ENCODE measurements at regions not wholly inside any gene's neighbourhood (a gene's known extent, or its start where the extent isn't known, plus 50 kb on each side); places are given as distances from the start of the nearest gene placed in this dataset.

- TF ChIP-seq, protein P1, sequence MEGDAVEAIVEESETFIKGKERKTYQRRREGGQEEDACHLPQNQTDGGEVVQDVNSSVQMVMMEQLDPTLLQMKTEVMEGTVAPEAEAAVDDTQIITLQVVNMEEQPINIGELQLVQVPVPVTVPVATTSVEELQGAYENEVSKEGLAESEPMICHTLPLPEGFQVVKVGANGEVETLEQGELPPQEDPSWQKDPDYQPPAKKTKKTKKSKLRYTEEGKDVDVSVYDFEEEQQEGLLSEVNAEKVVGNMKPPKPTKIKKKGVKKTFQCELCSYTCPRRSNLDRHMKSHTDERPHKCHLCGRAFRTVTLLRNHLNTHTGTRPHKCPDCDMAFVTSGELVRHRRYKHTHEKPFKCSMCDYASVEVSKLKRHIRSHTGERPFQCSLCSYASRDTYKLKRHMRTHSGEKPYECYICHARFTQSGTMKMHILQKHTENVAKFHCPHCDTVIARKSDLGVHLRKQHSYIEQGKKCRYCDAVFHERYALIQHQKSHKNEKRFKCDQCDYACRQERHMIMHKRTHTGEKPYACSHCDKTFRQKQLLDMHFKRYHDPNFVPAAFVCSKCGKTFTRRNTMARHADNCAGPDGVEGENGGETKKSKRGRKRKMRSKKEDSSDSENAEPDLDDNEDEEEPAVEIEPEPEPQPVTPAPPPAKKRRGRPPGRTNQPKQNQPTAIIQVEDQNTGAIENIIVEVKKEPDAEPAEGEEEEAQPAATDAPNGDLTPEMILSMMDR (conservative IDR thresholded peaks at IDR 0.05; ENCODE audit: low read depth, low read length): no peak
- TF ChIP-seq EZH2 (IDR thresholded peaks at IDR 0.05; ENCODE audit: borderline replicate concordance, low read depth, low read length, poor library complexity, severe bottlenecking): no peak
Observed at GRCh38 chr12:114160445-114160844, 194.3 kb upstream of the RBM19 start.

All from A673 (cell line).